Motor neuron (in vitro differentiated cells): ENCODE measurements at regions not wholly inside any gene's neighbourhood (a gene's known extent, or its start where the extent isn't known, plus 50 kb on each side); places are given as distances from the start of the nearest gene placed in this dataset.

Experiments used
- ATAC-seq, 8 experiments: fragments of 200-7000 bp; cut with Tn5 transposase; replicated peaks in 6 of 8; 2 replicates each; pipeline ENCODE4 v1.8.0; 2021; ENCODE audit warnings: mild to moderate bottlenecking in 8 of 8, moderate library complexity in 8 of 8
- H3K27ac ChIP-seq, 2 donors: fragments of 250-450 bp; sonication (Bioruptor Pico); 2 replicates each; pipeline ENCODE4 v1.9.0; 2021; ENCODE audit warnings: antibody characterized with exemption in 2 of 2, mild to moderate bottlenecking in 2 of 2, moderate library complexity in 1 of 2
- H3K4me1 ChIP-seq, 2 donors: fragments of 250-450 bp; sonication (Bioruptor Pico); replicated peaks in 1 of 2; 2 replicates each; pipeline ENCODE4 v1.6.1; 2021; ENCODE audit warnings: antibody characterized with exemption in 2 of 2, mild to moderate bottlenecking in 2 of 2, moderate library complexity in 1 of 2
- H3K4me3 ChIP-seq, 5 donors: fragments of 250-450 bp; sonication (Bioruptor Pico); 2 replicates each; pipeline ENCODE4 v1.9.0; 2021; ENCODE audit warnings: antibody characterized with exemption in 5 of 5, mild to moderate bottlenecking in 5 of 5, moderate library complexity in 4 of 5
- WGBS, 10 experiments: fragments of 450-650 bp; shearing (Covaris generic); methylation state at CpG; one replicate each; pipeline ENCODE4 v1.0.0; 2022; 5-methylcytosine and 5-hydroxymethylcytosine counted together
- in situ Hi-C, 9 experiments: fragments of 400-800 bp; cut with MboI; loops; one replicate each; pipeline ENCODE4 v1.15.0; 2021; ENCODE audit warnings: low sequenced_read_pairs in 9 of 9, low pct_unique_long_range_greater_than_20kb in 2 of 9; ENCODE audit not compliant: unreplicated experiment in 9 of 9

DNA sequence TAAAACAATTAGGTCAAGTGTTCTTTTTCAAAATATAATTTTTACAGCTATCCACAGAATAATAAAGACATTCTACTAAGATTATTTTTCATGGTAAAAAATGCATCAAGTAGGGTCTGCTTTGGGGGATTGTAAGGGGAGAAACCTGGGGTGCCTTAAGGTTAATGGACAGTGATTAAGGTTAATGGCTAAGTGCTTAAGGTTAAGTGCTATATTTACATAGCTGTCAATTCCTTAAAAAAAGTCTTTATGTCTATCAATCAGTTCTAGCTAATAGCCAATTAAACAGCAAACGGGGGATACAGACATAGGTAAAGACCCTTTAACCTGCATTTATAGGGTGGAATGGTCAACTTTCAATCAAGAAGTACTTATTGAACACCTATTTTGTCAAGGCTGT, 284.5 kb upstream of the SEMA3A start:
- Histone ChIP-seq H3K4me1 (no peaks in the 10 kb centered on the region), H3K4me3 (no peak overlapping the region), H3K27ac (no peak overlapping the region)
- 60 to 100% (median 82%) methylated on average over 1 of the region's 1 CpG; no CpG with 5 or more reads in 1 of the 10 experiments for WGBS, 10 experiments
- in situ Hi-C loops = loop anchor here in 1 of 9 experiments (25.0 kb wide), 1 partner anchor 533 kb away; no protein-coding TSS in a partner anchor
- ATAC-seq = no peak

DNA sequence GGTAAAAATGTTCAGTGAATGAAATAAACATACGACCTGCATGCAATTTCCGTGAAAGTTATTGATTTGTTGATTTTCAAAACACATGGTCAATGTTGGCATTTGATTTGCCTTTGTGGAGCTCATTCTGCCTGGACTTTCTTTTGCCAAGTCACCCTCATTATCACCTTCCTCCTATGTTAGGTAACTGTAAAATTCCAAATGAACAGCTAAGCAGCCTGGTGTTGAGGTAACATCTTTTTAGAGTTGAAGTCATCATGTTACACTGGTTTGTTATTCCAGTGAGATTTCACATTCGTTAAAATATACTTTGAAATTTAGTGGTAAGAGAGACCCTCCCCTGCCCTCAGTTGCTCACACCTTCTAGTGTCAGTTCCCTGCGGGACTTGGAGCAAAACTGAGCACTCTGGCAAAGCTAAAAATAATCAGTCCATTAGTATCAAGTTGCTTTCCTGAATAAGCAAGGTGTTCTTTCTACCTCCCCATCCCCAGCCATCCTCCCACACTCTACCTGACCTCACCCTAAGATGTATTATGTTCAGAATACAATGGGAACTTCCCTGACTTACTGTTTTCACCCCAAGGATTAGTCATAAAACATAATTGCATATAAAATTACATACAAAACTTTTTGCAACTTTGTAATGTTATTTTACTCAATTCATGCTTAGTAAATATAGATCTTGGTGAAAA, 283.3 kb upstream of the SEMA3A start:
- no peak overlapping the region for H3K4me3 ChIP-seq
- WGBS, 10 experiments = 58 to 100% (median 80%) methylated on average over 1 to 4 of the region's 4 CpGs
- in situ Hi-C loops = loop anchor here in 1 of 9 experiments (25.0 kb wide), 1 partner anchor 534 kb away; no protein-coding TSS in a partner anchor
- no peak overlapping the region for H3K27ac ChIP-seq
- H3K4me1 ChIP-seq = no peaks in the 10 kb centered on the region
- ATAC-seq = no peak

DNA sequence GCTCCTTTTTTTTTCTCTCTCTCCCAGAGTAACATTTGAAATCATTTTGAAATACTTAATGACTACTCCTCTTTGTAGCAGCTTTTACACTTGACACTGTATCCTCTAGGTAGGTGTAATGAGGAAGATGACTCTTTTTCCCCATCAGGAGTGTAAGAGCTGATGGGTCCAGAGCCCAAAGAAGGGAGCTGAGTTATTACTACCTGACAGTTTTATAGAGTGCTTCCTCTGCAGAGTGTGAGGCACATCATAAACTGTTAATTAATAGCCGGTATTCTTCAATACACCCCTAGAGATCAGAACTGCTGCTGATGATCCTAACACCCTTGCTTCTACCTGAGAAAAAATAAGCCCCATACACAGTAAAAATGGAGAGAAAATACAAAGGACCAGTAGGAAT, 279.8 kb upstream of the SEMA3A start:
- peak in 5 of 8 experiments; percentile 33 to 89 (median 83) for ATAC-seq
- WGBS, 10 experiments = 14 to 100% (median 92%) methylated on average over 1 of the region's 1 CpG; no CpG with 5 or more reads in 2 of the 10 experiments
- H3K27ac ChIP-seq = no peak overlapping the region
- no peaks in the 10 kb centered on the region for H3K4me1 ChIP-seq
- no peak overlapping the region for H3K4me3 ChIP-seq
- in situ Hi-C loops = loop anchor here in 2 of 9 experiments (25.0 kb wide), 2 partner anchors 262 to 512 kb away; no protein-coding TSS in a partner anchor

DNA sequence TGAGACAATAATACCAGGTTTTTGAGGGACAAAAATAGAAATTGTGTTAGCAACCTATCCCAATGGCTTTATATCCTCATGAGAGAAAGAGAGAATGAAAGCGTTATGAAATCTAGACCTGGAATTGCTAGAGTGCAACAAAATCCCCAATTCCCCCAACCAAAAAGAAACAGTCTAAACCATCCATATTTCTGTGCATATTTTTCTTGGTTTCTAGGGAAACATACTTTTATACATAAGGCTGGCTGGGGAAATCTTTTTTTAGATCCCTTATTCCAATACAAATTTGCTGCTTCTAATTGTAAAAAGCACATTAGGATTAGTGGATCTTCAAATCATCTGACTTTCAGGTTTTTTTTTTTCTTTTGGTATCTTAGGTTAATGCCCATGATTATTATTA, 277.0 kb upstream of the SEMA3A start:
- WGBS, 10 experiments = 100% methylated on average over 1 of the region's 1 CpG; no CpG with 5 or more reads in 3 of the 10 experiments
- Histone ChIP-seq H3K27ac (no peak overlapping the region), H3K4me3 (no peak overlapping the region), H3K4me1 (no peaks in the 10 kb centered on the region)
- no peak for ATAC-seq
- in situ Hi-C loops = loop anchor here in 2 of 9 experiments (25.0 kb wide), 2 partner anchors 259 to 509 kb away; no protein-coding TSS in a partner anchor

DNA sequence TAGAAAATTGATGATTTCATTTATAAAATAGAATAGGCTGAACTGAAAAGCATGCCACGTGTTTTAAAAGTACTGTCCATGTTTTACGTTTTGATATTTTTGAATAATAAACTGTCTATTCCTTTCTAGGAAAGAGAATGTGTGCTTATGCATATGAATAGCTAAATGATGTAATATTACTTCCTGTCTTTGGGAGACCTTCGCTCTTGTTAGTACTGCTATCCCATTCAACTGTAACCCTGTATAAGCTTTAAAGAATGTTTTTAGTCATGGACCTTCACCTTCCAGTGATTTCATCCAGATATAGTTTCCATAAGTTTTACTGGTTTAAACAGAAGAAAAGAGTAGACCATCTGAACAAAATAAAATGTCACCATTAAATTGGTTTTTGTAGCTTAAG, 274.4 kb upstream of the SEMA3A start:
- Histone ChIP-seq H3K4me1 (no peaks in the 10 kb centered on the region), H3K4me3 (no peak overlapping the region), H3K27ac (no peak overlapping the region)
- ATAC-seq = no peak
- WGBS, 10 experiments = 55 to 100% (median 90%) methylated on average over 1 to 3 of the region's 3 CpGs
- in situ Hi-C loops = loop anchor here in 2 of 9 experiments (25.0 kb wide), 2 partner anchors 257 to 507 kb away; no protein-coding TSS in a partner anchor

DNA sequence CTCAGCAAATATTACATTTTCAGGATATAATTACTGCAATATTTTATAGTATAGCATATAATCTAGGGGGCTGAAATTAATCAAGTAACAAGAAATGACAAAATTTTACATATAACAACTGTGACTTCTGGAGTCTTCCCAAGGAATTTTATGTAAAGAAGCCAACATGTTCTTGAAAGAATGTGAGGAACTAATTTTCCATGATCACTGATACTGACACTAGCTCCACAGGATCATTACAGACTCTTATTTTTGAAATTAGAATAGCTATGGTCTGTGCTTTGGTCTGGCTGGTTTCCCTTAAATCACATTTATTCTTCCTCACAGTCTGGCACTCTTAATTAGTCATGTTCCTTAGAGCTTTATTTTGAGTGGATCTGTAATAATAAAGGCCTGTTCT, 267.7 kb upstream of the SEMA3A start:
- in situ Hi-C loops = loop anchor here in 2 of 9 experiments (25.0 kb wide), 2 partner anchors 250 to 500 kb away; no protein-coding TSS in a partner anchor
- H3K4me3 ChIP-seq = no peak overlapping the region
- no peak for ATAC-seq
- H3K27ac ChIP-seq = no peak overlapping the region
- peaks cover 0 to 7% of the 10 kb centered on the region in 2 donors for H3K4me1 ChIP-seq

DNA sequence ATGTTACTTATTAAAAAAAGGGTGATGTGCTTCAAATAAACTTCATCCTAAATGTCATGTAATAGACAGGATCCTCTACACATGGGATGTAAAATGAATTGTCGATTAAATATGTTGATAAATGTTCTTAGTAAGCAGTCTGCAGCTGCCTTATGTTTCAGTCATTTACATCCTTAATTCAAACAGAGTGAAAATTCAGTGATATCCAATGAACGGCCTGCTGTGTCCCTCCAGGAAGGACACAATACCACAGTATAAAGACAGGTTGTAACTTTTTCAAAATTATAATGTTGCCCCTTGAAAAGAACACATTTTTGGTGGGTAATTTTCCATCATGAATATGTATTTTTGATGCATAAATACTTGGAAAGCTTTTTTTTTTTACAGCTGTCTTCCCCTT, 266.5 kb upstream of the SEMA3A start:
- ATAC-seq = peak in 1 of 8 experiments; percentile 97
- H3K4me1 ChIP-seq = peaks cover 0 to 8% of the 10 kb centered on the region in 2 donors
- 0 to 100% (median 69%) methylated on average over 1 to 2 of the region's 2 CpGs; no CpG with 5 or more reads in 1 of the 10 experiments for WGBS, 10 experiments
- no peak overlapping the region for H3K27ac ChIP-seq
- in situ Hi-C loops = loop anchor here in 2 of 9 experiments (25.0 kb wide), 2 partner anchors 249 to 499 kb away; no protein-coding TSS in a partner anchor
- H3K4me3 ChIP-seq = no peak overlapping the region

DNA sequence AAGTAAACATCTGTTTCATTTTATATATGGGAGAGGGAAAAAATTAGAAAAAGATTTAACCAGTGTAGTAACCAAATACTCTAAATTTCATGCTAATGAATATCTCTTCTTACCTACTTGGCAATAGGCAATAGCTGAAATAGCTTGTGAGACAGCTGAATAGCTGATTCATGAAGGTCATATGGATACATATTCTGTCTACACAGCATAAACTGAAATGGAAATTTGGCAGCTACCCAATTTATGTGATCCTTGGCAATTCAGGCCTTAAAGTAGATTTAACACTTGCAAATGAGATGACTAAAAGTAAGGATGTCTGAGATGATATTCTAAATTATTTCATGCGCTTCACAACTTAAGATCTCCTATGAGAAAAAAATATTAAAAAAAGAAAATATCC, 261.2 kb upstream of the SEMA3A start:
- 0 to 100% (median 87%) methylated on average over 1 of the region's 1 CpG for WGBS, 10 experiments
- H3K4me3 ChIP-seq = no peak overlapping the region
- peak in 3 of 8 experiments; percentile 15 to 69 (median 48) for ATAC-seq
- in situ Hi-C loops = loop anchor here in 2 of 9 experiments (25.0 kb wide), 2 partner anchors 243 to 493 kb away; no protein-coding TSS in a partner anchor
- H3K4me1 ChIP-seq = peaks cover 0 to 7% of the 10 kb centered on the region in 2 donors
- no peak overlapping the region for H3K27ac ChIP-seq

DNA sequence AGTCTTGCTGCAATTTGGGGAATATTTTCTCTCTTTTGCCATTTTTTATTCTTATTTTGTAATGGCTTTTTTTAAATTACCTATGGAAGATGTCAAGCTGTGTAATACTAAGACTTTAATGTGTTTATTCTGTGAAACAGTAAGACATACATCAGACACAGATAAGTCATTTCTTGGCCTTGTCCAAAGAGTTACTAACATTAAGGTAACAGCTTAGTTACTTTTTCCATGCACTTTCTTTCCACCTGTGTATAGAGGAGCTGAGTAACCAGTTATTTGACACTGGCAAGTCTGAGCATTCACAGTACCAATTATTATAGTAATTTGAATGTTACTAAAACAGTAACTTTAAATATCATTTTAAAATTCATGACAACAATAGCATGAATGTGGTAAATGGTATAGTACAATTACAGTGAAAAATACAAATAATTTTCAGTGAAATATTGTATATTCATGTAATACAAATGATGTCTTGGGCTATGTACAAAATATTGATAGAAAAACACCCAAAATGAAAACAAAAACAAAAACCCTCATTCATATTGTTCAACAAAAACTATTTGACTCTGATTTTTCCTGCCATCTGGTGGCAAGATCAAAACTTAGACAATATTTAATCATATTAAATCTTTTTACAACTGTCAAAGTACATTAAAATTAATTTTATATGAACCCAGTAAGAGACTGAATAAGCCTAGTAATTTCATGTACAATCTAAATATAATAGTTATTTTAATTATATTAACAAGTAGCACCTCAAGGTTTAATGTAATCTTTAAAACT, 259.8 kb upstream of the SEMA3A start:
- Histone ChIP-seq H3K4me3 (no peak overlapping the region), H3K27ac (no peak overlapping the region), H3K4me1 (peaks cover 0 to 7% of the 10 kb centered on the region in 2 donors)
- peak in 1 of 8 experiments; percentile 25 for ATAC-seq
- in situ Hi-C loops = loop anchor here in 2 of 9 experiments (25.0 kb wide), 2 partner anchors 242 to 492 kb away; no protein-coding TSS in a partner anchor

DNA sequence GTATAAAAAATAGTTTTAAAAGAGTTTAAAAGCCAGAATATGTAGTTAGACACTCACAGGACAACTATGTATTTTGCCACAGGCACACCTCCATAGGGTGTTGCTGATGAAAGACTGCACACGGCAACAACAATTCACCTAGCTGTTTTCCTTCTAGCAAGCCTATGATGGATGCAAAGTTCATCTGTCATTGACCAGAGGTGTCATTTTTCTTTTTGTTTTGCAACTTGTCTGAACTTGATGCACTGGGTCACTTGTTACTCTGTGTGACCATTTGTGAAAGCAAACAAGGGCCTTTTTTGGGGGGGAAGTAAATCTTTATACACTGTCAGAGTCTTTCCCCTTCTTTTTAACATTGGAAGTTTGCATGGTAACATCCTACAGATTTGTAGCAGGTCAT, 258.0 kb upstream of the SEMA3A start:
- in situ Hi-C loops = loop anchor here in 2 of 9 experiments (25.0 kb wide), 2 partner anchors 240 to 490 kb away; no protein-coding TSS in a partner anchor
- Histone ChIP-seq H3K4me1 (peaks cover 0 to 7% of the 10 kb centered on the region in 2 donors), H3K4me3 (no peak overlapping the region), H3K27ac (no peak overlapping the region)
- 75 to 100% (median 100%) methylated on average over 1 of the region's 1 CpG; no CpG with 5 or more reads in 5 of the 10 experiments for WGBS, 10 experiments
- ATAC-seq = no peak

DNA sequence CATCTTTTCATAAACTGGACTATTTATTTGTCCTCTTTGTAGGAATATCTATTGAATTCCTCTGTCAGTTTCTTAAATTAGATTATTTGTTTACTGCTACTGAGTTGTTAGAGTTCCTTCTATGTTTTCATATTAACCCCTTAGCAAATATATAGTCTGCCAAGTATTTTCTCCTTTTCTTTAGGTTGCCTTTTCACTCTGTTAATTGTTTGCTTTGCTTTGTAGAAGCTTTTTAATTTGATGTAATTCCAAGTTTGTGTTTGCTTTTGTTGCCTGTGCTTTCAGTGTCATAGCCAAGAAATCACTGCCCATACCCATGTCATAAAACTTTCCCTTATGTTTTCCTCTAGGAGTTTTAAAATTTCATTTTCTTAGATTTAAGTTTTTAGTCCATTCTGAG, 256.2 kb upstream of the SEMA3A start:
- H3K4me3 ChIP-seq = no peak overlapping the region
- peaks cover 0 to 3% of the 10 kb centered on the region in 2 donors for H3K4me1 ChIP-seq
- in situ Hi-C loops = loop anchor here in 2 of 9 experiments (25.0 kb wide), 2 partner anchors 238 to 488 kb away; no protein-coding TSS in a partner anchor
- H3K27ac ChIP-seq = no peak overlapping the region
- peak in 1 of 8 experiments; percentile 57 for ATAC-seq

DNA sequence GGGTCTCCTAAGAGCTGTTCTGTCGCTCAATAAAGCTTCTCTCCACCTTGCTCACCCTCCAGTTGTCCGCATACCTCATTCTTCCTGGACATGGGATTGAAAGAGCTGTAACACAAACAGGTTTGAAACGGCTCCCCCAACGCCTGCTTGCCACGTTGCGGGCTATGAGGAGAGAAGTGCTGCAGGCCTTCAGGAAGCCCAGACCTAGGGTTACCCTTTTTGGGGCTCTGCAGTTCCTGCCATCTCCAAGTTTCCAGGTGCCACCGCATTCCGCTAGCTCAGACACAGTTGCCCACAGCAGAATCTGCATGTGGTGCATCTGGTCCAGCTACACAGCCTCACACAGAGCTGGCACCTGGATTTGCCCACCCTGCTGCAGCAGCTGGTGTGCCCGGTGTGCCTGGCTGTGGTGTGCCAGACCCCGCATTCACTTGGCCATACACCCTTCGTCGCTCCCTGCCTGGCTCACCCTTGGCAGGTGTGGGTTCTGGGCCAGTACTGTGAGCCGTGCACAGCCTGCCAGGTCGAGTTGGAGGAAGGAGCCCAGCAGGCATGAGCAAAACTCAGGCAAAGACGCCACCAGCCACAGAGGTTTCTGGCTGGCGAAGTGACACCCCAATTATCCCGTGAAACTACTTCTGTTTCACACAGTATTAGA, 253.2 kb upstream of the SEMA3A start:
- H3K27ac ChIP-seq = no peak overlapping the region
- no peak overlapping the region for H3K4me3 ChIP-seq
- ATAC-seq = no peak
- 80 to 100% (median 100%) methylated on average over 2 to 6 of the region's 17 CpGs; no CpG with 5 or more reads in 1 of the 10 experiments for WGBS, 10 experiments
- in situ Hi-C loops = no loop called here
- H3K4me1 ChIP-seq = no peaks in the 10 kb centered on the region
